Fibroblast of lung (primary cell): ENCODE measurements at regions not wholly inside any gene's neighbourhood (a gene's known extent, or its start where the extent isn't known, plus 50 kb on each side); places are given as distances from the start of the nearest gene placed in this dataset.
"Not testable (repeated sequence)": the region's sequence is repeated elsewhere in the genome, so short reads cannot be mapped to it uniquely, and the experiment has no call there.

Source experiments
- DNase-seq, 2 donors: peaks; one replicate each; pipeline versions ENCODE4 v3.0.0 to v3.0.0-alpha.2; 2010; ENCODE audit warnings: low read depth in 2 of 2
- H2AFZ ChIP-seq: 2 replicates; pipeline ENCODE4 v1.5.1; 2012; ENCODE audit warnings: low read length, control low read depth, inconsistent platforms
- H3K27ac ChIP-seq: 2 replicates; pipeline ENCODE4 v1.5.1; 2011; ENCODE audit warnings: low read length, control low read depth; ENCODE audit not compliant: insufficient read depth
- H3K27me3 ChIP-seq: 2 replicates; pipeline ENCODE4 v1.5.1; 2011; ENCODE audit warnings: mild to moderate bottlenecking, low read length; ENCODE audit not compliant: control insufficient read depth, insufficient read depth
- H3K36me3 ChIP-seq: 2 replicates; pipeline ENCODE4 v1.5.1; 2011; ENCODE audit warnings: low read length; ENCODE audit not compliant: control insufficient read depth, insufficient read depth
- H3K4me1 ChIP-seq: 2 replicates; pipeline ENCODE4 v1.5.1; 2011; ENCODE audit warnings: low read length; ENCODE audit not compliant: control insufficient read depth, insufficient read depth; ENCODE audit errors: extremely low read depth
- H3K4me2 ChIP-seq: 2 replicates; pipeline ENCODE4 v1.5.1; 2011; ENCODE audit warnings: low read length, control low read depth; ENCODE audit not compliant: insufficient read depth; ENCODE audit errors: extremely low read depth
- H3K4me3 ChIP-seq, 4 experiments: fragments of 200-600 bp in 1 of 4; sonication (generic) in 1 of 4; replicated peaks in 1 of 4; 2 replicates each; pipeline ENCODE4 v1.5.1; 2011 to 2016; ENCODE audit warnings: low read length in 4 of 4, low read depth in 3 of 4, mild to moderate bottlenecking in 3 of 4, control low read depth in 2 of 4, inconsistent platforms in 1 of 4, mixed read lengths in 1 of 4; ENCODE audit not compliant: insufficient read depth in 1 of 4; ENCODE audit errors: control extremely low read depth in 1 of 4
- H3K79me2 ChIP-seq: 2 replicates; pipeline ENCODE4 v1.5.1; 2012; ENCODE audit warnings: mild to moderate bottlenecking, low read length, inconsistent platforms; ENCODE audit not compliant: control insufficient read depth, insufficient read depth
- H3K9ac ChIP-seq: 2 replicates; pipeline ENCODE4 v1.5.1; 2011; ENCODE audit warnings: mild to moderate bottlenecking, low read length, control low read depth; ENCODE audit not compliant: insufficient read depth
- H3K9me3 ChIP-seq: 2 replicates; pipeline ENCODE4 v1.5.1; 2012; ENCODE audit warnings: low read depth, low read length; ENCODE audit not compliant: control insufficient read depth, insufficient read depth
- H4K20me1 ChIP-seq: 2 replicates; pipeline ENCODE4 v1.5.1; 2011; ENCODE audit warnings: low read length; ENCODE audit not compliant: control insufficient read depth, insufficient read depth; ENCODE audit errors: extremely low read depth
- EZH2 ChIP-seq: IDR thresholded peaks from 2 replicates; pipeline ENCODE4 v1.5.1; 2012; ENCODE audit warnings: low read length, control low read depth, mild to moderate bottlenecking; ENCODE audit errors: missing control alignments
- TF ChIP-seq, protein P1 (sequence below), 2 donors: IDR thresholded peaks in 1 of 2; conservative IDR thresholded peaks in 1 of 2; 1 replicate in 1 of 2; 2 replicates in 1 of 2; pipeline ENCODE4 v1.5.1; 2011 to 2012; ENCODE audit warnings: low read length in 2 of 2, control low read depth in 1 of 2, inconsistent platforms in 1 of 2, low read depth in 1 of 2, mild to moderate bottlenecking in 1 of 2

DNA sequence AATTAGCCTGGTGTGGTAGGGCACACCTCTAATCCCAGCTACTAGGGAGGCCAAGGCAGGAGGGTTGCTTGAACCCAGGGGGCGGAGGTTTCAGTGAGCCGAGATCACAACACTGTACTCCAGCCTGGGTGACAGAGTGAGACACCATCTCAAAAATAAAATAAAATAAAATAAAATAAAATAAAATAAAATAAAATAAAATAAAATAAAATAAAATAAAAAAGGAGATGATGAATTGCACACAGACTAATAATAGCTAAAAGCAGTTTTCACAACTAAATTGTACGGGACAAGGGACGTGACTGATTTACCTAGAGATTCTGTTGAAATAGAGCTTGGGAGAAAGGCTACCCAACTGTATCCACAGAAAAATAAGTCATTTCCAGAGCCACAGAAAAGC is 1471.3 kb downstream of the CDH11 start:
- no peaks in the 10 kb centered on the region for H4K20me1 ChIP-seq
- no peak overlapping the region for H3K4me3 ChIP-seq
- no peak for DNase-seq
- no peaks in the 10 kb centered on the region for H3K27me3 ChIP-seq
- no peaks in the 10 kb centered on the region for H3K79me2 ChIP-seq
- H3K9me3 ChIP-seq: no peaks in the 10 kb centered on the region
- no peaks in the 10 kb centered on the region for H3K36me3 ChIP-seq
- H3K9ac ChIP-seq: no peak overlapping the region
- H3K4me1 ChIP-seq: no peaks in the 10 kb centered on the region
- H2AFZ ChIP-seq: no peak overlapping the region
- H3K27ac ChIP-seq: no peak overlapping the region
- TF ChIP-seq, protein P1, sequence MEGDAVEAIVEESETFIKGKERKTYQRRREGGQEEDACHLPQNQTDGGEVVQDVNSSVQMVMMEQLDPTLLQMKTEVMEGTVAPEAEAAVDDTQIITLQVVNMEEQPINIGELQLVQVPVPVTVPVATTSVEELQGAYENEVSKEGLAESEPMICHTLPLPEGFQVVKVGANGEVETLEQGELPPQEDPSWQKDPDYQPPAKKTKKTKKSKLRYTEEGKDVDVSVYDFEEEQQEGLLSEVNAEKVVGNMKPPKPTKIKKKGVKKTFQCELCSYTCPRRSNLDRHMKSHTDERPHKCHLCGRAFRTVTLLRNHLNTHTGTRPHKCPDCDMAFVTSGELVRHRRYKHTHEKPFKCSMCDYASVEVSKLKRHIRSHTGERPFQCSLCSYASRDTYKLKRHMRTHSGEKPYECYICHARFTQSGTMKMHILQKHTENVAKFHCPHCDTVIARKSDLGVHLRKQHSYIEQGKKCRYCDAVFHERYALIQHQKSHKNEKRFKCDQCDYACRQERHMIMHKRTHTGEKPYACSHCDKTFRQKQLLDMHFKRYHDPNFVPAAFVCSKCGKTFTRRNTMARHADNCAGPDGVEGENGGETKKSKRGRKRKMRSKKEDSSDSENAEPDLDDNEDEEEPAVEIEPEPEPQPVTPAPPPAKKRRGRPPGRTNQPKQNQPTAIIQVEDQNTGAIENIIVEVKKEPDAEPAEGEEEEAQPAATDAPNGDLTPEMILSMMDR (conservative IDR thresholded peaks at IDR 0.05 in 1 of 2, IDR thresholded peaks at IDR 0.05 in 1 of 2; ENCODE audit: low read depth in 1 of 2, low read length in 2 of 2): no peak
- no peak for TF ChIP-seq EZH2
- no peak overlapping the region for H3K4me2 ChIP-seq

DNA sequence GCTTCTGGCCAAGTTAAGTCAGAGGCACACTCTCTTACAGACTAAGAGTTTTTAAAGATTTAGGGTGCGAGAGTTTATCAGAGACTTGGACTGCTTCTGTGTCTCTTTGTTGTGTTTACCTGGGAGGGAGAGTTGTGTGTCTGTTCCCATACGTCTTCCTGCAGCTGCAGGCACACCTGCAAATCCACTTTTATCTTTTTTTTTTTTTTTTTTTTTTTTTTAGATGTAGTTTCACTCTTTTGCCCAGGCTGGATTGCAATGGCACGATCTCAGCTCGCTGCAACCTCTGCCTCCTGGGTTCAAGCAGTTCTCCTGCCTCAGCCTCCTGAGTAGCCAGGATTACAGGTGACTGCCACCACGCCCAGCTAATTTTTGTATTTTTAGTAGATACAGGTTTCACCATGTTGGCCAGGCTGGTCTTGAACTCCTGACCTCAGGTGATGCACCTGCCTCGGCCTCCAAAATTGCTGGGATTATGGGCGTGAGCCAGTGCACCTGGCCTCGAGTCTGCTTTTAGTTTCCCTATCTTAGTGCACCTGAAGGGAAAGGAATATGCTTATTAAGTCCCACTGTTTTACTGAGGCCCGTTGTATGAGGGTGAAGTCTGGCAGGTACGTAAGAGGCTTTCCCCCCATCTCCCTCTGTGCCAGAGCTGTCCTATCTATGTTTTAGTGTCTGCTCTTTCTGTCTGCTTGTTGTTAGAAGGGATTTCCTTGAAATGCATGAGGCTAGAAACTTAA is 1488.0 kb downstream of the CDH11 start:
- not testable (repeated sequence) for H3K4me1 ChIP-seq, DNase-seq, H3K9ac ChIP-seq, H3K4me2 ChIP-seq, H3K9me3 ChIP-seq, H3K27me3 ChIP-seq, H4K20me1 ChIP-seq, H3K27ac ChIP-seq, H3K36me3 ChIP-seq, H3K79me2 ChIP-seq, H3K4me3 ChIP-seq, H2AFZ ChIP-seq

DNA sequence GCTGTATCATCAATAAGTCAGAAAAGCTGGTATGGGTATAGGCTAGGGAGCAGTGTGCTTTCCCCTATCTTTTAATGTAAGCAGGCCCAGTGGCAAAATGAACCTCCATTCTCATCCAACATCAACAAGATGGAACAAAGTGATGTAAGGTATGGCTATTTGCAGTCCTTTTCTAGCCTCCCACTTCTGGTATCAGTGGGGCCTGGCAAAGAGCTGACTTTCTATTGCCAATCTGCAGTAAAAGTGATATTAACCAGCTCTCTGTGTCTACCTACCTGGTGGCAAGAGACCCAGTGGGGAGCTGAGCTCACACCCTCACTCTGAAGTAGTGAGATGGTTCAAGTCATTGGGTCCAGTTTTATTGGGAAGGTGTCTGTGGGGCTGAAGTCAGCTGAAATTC is 1492.6 kb downstream of the CDH11 start:
- no peak for DNase-seq
- no peaks in the 10 kb centered on the region for H3K36me3 ChIP-seq
- H4K20me1 ChIP-seq: no peaks in the 10 kb centered on the region
- no peaks in the 10 kb centered on the region for H3K9me3 ChIP-seq
- H3K9ac ChIP-seq: no peak overlapping the region
- no peak overlapping the region for H3K27ac ChIP-seq
- no peak overlapping the region for H3K4me2 ChIP-seq
- no peak overlapping the region for H3K4me3 ChIP-seq
- TF ChIP-seq, protein P1 (conservative IDR thresholded peaks at IDR 0.05 in 1 of 2, IDR thresholded peaks at IDR 0.05 in 1 of 2; ENCODE audit: low read depth in 1 of 2, low read length in 2 of 2): no peak
- no peak for TF ChIP-seq EZH2
- H2AFZ ChIP-seq: no peak overlapping the region
- H3K4me1 ChIP-seq: no peaks in the 10 kb centered on the region
- H3K79me2 ChIP-seq: no peaks in the 10 kb centered on the region
- H3K27me3 ChIP-seq: no peaks in the 10 kb centered on the region
